GDM1 (cell line): ENCODE measurements at regions not wholly inside any gene's neighbourhood (a gene's known extent, or its start where the extent isn't known, plus 50 kb on each side); places are given as distances from the start of the nearest gene placed in this dataset.

ENCODE experiments used
- DNase-seq: peaks from one replicate; lab custom pipeline; 2025; lab: John Stamatoyannopoulos, UW

- no peak for DNase-seq
These were observed 634.0 kb downstream of the IRX1 start for GRCh38 chr5:4229414-4230292.

GRCh38 chr5:4230471-4230785 is 634.8 kb downstream of the IRX1 start:
- DNase-seq = no peak

GRCh38 chr5:4230786-4231641 is 635.4 kb downstream of the IRX1 start:
- DNase-seq = no peak

GRCh38 chr5:4232084-4232483 is 636.5 kb downstream of the IRX1 start:
- DNase-seq = no peak

- no peak for DNase-seq
These were observed 638.0 kb downstream of the IRX1 start for GRCh38 chr5:4233671-4234070.

GRCh38 chr5:4243479-4244264 is 648.0 kb downstream of the IRX1 start:
- DNase-seq = no peak

GRCh38 chr5:4244306-4244705 is 648.7 kb downstream of the IRX1 start:
- DNase-seq = no peak

GRCh38 chr5:4245076-4245475 is 649.4 kb downstream of the IRX1 start:
- no peak for DNase-seq

- no peak for DNase-seq
These were observed 649.9 kb downstream of the IRX1 start for GRCh38 chr5:4245511-4245910.

GRCh38 chr5:4246447-4246846 is 650.8 kb downstream of the IRX1 start:
- no peak for DNase-seq

GRCh38 chr5:4250254-4250653 is 654.6 kb downstream of the IRX1 start:
- DNase-seq = no peak

GRCh38 chr5:4252385-4252784 is 656.8 kb downstream of the IRX1 start:
- DNase-seq = no peak

GRCh38 chr5:4254736-4255135 is 659.1 kb downstream of the IRX1 start:
- no peak for DNase-seq

GRCh38 chr5:4255441-4255840 is 659.8 kb downstream of the IRX1 start:
- no peak for DNase-seq

- DNase-seq = no peak
These were observed 662.5 kb downstream of the IRX1 start for GRCh38 chr5:4258170-4258569.

GRCh38 chr5:4271193-4271592 is 675.6 kb downstream of the IRX1 start:
- DNase-seq = no peak

GRCh38 chr5:4275232-4275631 is 679.6 kb downstream of the IRX1 start:
- DNase-seq = no peak

- DNase-seq = no peak
These were observed 699.2 kb downstream of the IRX1 start for GRCh38 chr5:4294878-4295277.

- DNase-seq = no peak
These were observed 700.2 kb downstream of the IRX1 start for GRCh38 chr5:4295663-4296339.

GRCh38 chr5:4306057-4306456 is 710.4 kb downstream of the IRX1 start:
- no peak for DNase-seq

- no peak for DNase-seq
These were observed 713.4 kb downstream of the IRX1 start for GRCh38 chr5:4309026-4309425.

GRCh38 chr5:4313138-4313537 is 717.5 kb downstream of the IRX1 start:
- no peak for DNase-seq
